Endothelial cell of hepatic sinusoid (primary cell): ENCODE measurements at regions not wholly inside any gene's neighbourhood (a gene's known extent, or its start where the extent isn't known, plus 50 kb on each side); places are given as distances from the start of the nearest gene placed in this dataset.

Experiments used
- in situ Hi-C: cut with HindIII; loops from 2 replicates; pipeline ENCODE4 v1.10.0; 2017; ENCODE audit warnings: low sequenced_read_pairs

- in situ Hi-C loops: no loop called here
Observed at GRCh38 chr6:14031516-14031915, 86.1 kb upstream of the CD83 start.

GRCh38 chr6:14035071-14035847, 82.3 kb upstream of the CD83 start:
- in situ Hi-C loops: no loop called here

- in situ Hi-C loops: no loop called here
Observed at GRCh38 chr6:14035874-14036273, 81.7 kb upstream of the CD83 start.

- in situ Hi-C loops: no loop called here
Observed at GRCh38 chr6:14036911-14037310, 80.7 kb upstream of the CD83 start.

- in situ Hi-C loops: no loop called here
Observed at GRCh38 chr6:14037402-14038277, 79.9 kb upstream of the CD83 start.

- in situ Hi-C loops: no loop called here
Observed at GRCh38 chr6:14038467-14039437, 78.8 kb upstream of the CD83 start.

GRCh38 chr6:14040042-14040441, 77.5 kb upstream of the CD83 start:
- in situ Hi-C loops: no loop called here

GRCh38 chr6:14046476-14047068, 71.0 kb upstream of the CD83 start:
- in situ Hi-C loops: no loop called here

- in situ Hi-C loops: no loop called here
Observed at GRCh38 chr6:14047151-14047740, 70.3 kb upstream of the CD83 start.

GRCh38 chr6:14048837-14049236, 68.7 kb upstream of the CD83 start:
- in situ Hi-C loops: no loop called here

- in situ Hi-C loops: no loop called here
Observed at GRCh38 chr6:14051355-14051754, 66.2 kb upstream of the CD83 start.

GRCh38 chr6:14053811-14054210, 63.8 kb upstream of the CD83 start:
- in situ Hi-C loops: no loop called here

GRCh38 chr6:14055541-14055940, 62.0 kb upstream of the CD83 start:
- in situ Hi-C loops: no loop called here

- in situ Hi-C loops: no loop called here
Observed at GRCh38 chr6:14058029-14058695, 59.4 kb upstream of the CD83 start.

- in situ Hi-C loops: no loop called here
Observed at GRCh38 chr6:14058735-14059134, 58.8 kb upstream of the CD83 start.

GRCh38 chr6:14059791-14060436, 57.7 kb upstream of the CD83 start:
- in situ Hi-C loops: loop anchor here (10.0 kb wide), 1 partner anchor 155 kb away; no protein-coding TSS in a partner anchor

- in situ Hi-C loops: loop anchor here (10.0 kb wide), 1 partner anchor 156 kb away; no protein-coding TSS in a partner anchor
Observed at GRCh38 chr6:14060971-14061370, 56.6 kb upstream of the CD83 start.

- in situ Hi-C loops: loop anchor here (10.0 kb wide), 1 partner anchor 157 kb away; no protein-coding TSS in a partner anchor
Observed at GRCh38 chr6:14061643-14062042, 55.9 kb upstream of the CD83 start.
